ENCODE measurements at regions not wholly inside any gene's neighbourhood (a gene's known extent, or its start where the extent isn't known, plus 50 kb on each side); places are given as distances from the start of the nearest gene placed in this dataset.

GRCh38 chr2:49569176-49569575 is 414.9 kb upstream of the FSHR start:
- TF ChIP-seq TAF1 (IDR thresholded peaks at IDR 0.05; ENCODE audit: low read depth) (no peak), YY1 (IDR thresholded peaks at IDR 0.05; ENCODE audit: low read depth) (no peak), MAX (IDR thresholded peaks at IDR 0.05) (no peak)
